OCI-LY1 (cell line): ENCODE measurements at regions not wholly inside any gene's neighbourhood (a gene's known extent, or its start where the extent isn't known, plus 50 kb on each side); places are given as distances from the start of the nearest gene placed in this dataset.

Experiments
- H2AFZ ChIP-seq: fragments of 200-600 bp; sonication (generic), shearing (Covaris generic); 2 replicates; pipeline ENCODE4 v1.6.0; 2014; ENCODE audit warnings: antibody characterized with exemption, mild to moderate bottlenecking, low read length
- H3F3A ChIP-seq: fragments of 200-600 bp; sonication (generic), shearing (Covaris generic); 2 replicates; pipeline ENCODE4 v1.6.0; 2014; ENCODE audit warnings: mild to moderate bottlenecking, antibody characterized with exemption, low read length, moderate library complexity; ENCODE audit not compliant: insufficient read depth
- H3K27ac ChIP-seq: fragments of 200-600 bp; sonication (generic); 2 replicates; pipeline ENCODE4 v1.5.1; 2014; ENCODE audit warnings: low read length, mixed run types, mild to moderate bottlenecking, low read depth; ENCODE audit not compliant: poor library complexity, severe bottlenecking
- H3K27me3 ChIP-seq: fragments of 200-600 bp; sonication (generic); 2 replicates; pipeline ENCODE4 v1.6.0; 2014; ENCODE audit warnings: antibody characterized with exemption, mild to moderate bottlenecking, low read length, moderate library complexity; ENCODE audit not compliant: insufficient read depth
- H3K36me3 ChIP-seq: fragments of 200-600 bp; sonication (generic); 2 replicates; pipeline ENCODE4 v1.6.1; 2014; ENCODE audit warnings: mild to moderate bottlenecking, antibody characterized with exemption, low read length, moderate library complexity, mixed read lengths; ENCODE audit not compliant: insufficient read depth
- H3K4me1 ChIP-seq: fragments of 200-600 bp; sonication (generic); 2 replicates; pipeline ENCODE4 v1.5.1; 2014; ENCODE audit warnings: mild to moderate bottlenecking, low read length, moderate library complexity; ENCODE audit not compliant: insufficient read depth, severe bottlenecking
- H3K4me2 ChIP-seq: fragments of 200-600 bp; sonication (generic), shearing (Covaris generic); 2 replicates; pipeline ENCODE4 v1.6.1; 2014; ENCODE audit warnings: low read length
- H3K4me3 ChIP-seq: fragments of 200-600 bp; sonication (generic); 2 replicates; pipeline ENCODE4 v1.5.1; 2014; ENCODE audit warnings: low read length, low read depth, mild to moderate bottlenecking, mixed read lengths; ENCODE audit not compliant: poor library complexity, severe bottlenecking
- H3K79me2 ChIP-seq: fragments of 200-600 bp; shearing (Covaris generic); 2 replicates; pipeline ENCODE4 v1.6.1; 2016; ENCODE audit warnings: mixed run types, low read length, mixed read lengths; ENCODE audit not compliant: insufficient read depth
- H3K9ac ChIP-seq: fragments of 200-600 bp; sonication (generic), shearing (Covaris generic); 2 replicates; pipeline ENCODE4 v1.6.1; 2014; ENCODE audit warnings: mild to moderate bottlenecking, low read length, mixed read lengths
- H3K9me2 ChIP-seq: fragments of 200-600 bp; sonication (generic), shearing (Covaris generic); 2 replicates; pipeline ENCODE4 v1.6.1; 2014; ENCODE audit warnings: low read depth, mild to moderate bottlenecking, low read length, mixed read lengths
- H3K9me3 ChIP-seq: fragments of 200-600 bp; shearing (Covaris generic); 2 replicates; pipeline ENCODE4 v1.6.1; 2014; ENCODE audit warnings: low read length, mixed read lengths
- H4K20me1 ChIP-seq: fragments of 200-600 bp; sonication (generic), shearing (Covaris generic); 2 replicates; pipeline ENCODE4 v1.6.0; 2016; ENCODE audit warnings: mild to moderate bottlenecking, low read length; ENCODE audit not compliant: insufficient read depth
- CTCF ChIP-seq: fragments of 200-600 bp; sonication (generic), shearing (Covaris generic); IDR thresholded peaks from 2 replicates; pipeline ENCODE4 v1.5.1; 2017; ENCODE audit warnings: mild to moderate bottlenecking, antibody characterized with exemption, low read length, moderate library complexity, mixed read lengths
- EZH2 ChIP-seq: fragments of 200-600 bp; sonication (generic), shearing (Covaris generic); IDR thresholded peaks from 2 replicates; pipeline ENCODE4 v1.8.0; 2017; ENCODE audit warnings: borderline replicate concordance, mixed run types, mild to moderate bottlenecking, antibody characterized with exemption, low read length, moderate library complexity, mixed read lengths

GRCh38 chr16:17563323-17564091, 92.7 kb upstream of the XYLT1 start:
- no peak overlapping the region for H3K9ac ChIP-seq
- H3K79me2 ChIP-seq: no peaks in the 10 kb centered on the region
- TF ChIP-seq CTCF: no peak
- TF ChIP-seq EZH2: no peak
- H4K20me1 ChIP-seq: no peaks in the 10 kb centered on the region
- no peaks in the 10 kb centered on the region for H3K27me3 ChIP-seq
- H3K27ac ChIP-seq: no peak overlapping the region
- no peaks in the 10 kb centered on the region for H3K9me2 ChIP-seq
- no peak overlapping the region for H3K4me3 ChIP-seq
- H3K36me3 ChIP-seq: no peaks in the 10 kb centered on the region
- H3K4me2 ChIP-seq: no peak overlapping the region
- H3F3A ChIP-seq: no peaks in the 10 kb centered on the region
- no peaks in the 10 kb centered on the region for H3K9me3 ChIP-seq
- H2AFZ ChIP-seq: no peak overlapping the region
- H3K4me1 ChIP-seq: no peaks in the 10 kb centered on the region

- H3K4me1 ChIP-seq: no peaks in the 10 kb centered on the region
- no peaks in the 10 kb centered on the region for H3K9me2 ChIP-seq
- no peaks in the 10 kb centered on the region for H3F3A ChIP-seq
- no peak overlapping the region for H3K9ac ChIP-seq
- H2AFZ ChIP-seq: no peak overlapping the region
- H3K36me3 ChIP-seq: no peaks in the 10 kb centered on the region
- TF ChIP-seq CTCF (no peak), EZH2 (no peak)
- H3K4me3 ChIP-seq: no peak overlapping the region
- no peaks in the 10 kb centered on the region for H3K27me3 ChIP-seq
- H3K79me2 ChIP-seq: no peaks in the 10 kb centered on the region
- H3K9me3 ChIP-seq: no peaks in the 10 kb centered on the region
- no peak overlapping the region for H3K27ac ChIP-seq
- H4K20me1 ChIP-seq: no peaks in the 10 kb centered on the region
- no peak overlapping the region for H3K4me2 ChIP-seq
These were observed 90.3 kb upstream of the XYLT1 start for GRCh38 chr16:17561056-17561455.

- H2AFZ ChIP-seq: no peak overlapping the region
- no peaks in the 10 kb centered on the region for H3K79me2 ChIP-seq
- no peak overlapping the region for H3K4me3 ChIP-seq
- no peaks in the 10 kb centered on the region for H3K36me3 ChIP-seq
- no peaks in the 10 kb centered on the region for H3K9me3 ChIP-seq
- H3F3A ChIP-seq: no peaks in the 10 kb centered on the region
- H3K4me2 ChIP-seq: no peak overlapping the region
- no peaks in the 10 kb centered on the region for H3K9me2 ChIP-seq
- H3K4me1 ChIP-seq: no peaks in the 10 kb centered on the region
- no peak overlapping the region for H3K9ac ChIP-seq
- H3K27me3 ChIP-seq: no peaks in the 10 kb centered on the region
- no peak overlapping the region for H3K27ac ChIP-seq
- no peaks in the 10 kb centered on the region for H4K20me1 ChIP-seq
- TF ChIP-seq CTCF (no peak), EZH2 (no peak)
These were observed 89.8 kb upstream of the XYLT1 start for GRCh38 chr16:17560548-17560947.
